Neural cell (in vitro differentiated cells): ENCODE measurements at regions not wholly inside any gene's neighbourhood (a gene's known extent, or its start where the extent isn't known, plus 50 kb on each side); places are given as distances from the start of the nearest gene placed in this dataset.

Source experiments
- H2AFZ ChIP-seq: fragments of 200-600, 300-800 bp; sonication (generic), shearing (Covaris generic); 2 replicates; pipeline ENCODE4 v1.6.0; 2014; ENCODE audit warnings: low read depth, mild to moderate bottlenecking, antibody characterized with exemption, low read length, moderate library complexity
- H3F3A ChIP-seq: fragments of 200-600 bp; shearing (Covaris generic); 2 replicates; pipeline ENCODE4 v1.6.1; 2016; ENCODE audit warnings: mild to moderate bottlenecking, moderate library complexity, mixed read lengths, antibody characterized with exemption, low read length; ENCODE audit not compliant: insufficient read depth, poor library complexity, severe bottlenecking
- H3K27ac ChIP-seq: fragments of 200-600, 300-800 bp; sonication (generic), shearing (Covaris generic); 2 replicates; pipeline ENCODE4 v1.5.1; 2014; ENCODE audit warnings: mild to moderate bottlenecking, low read length, moderate library complexity
- H3K27me3 ChIP-seq: fragments of 300-800, 200-600 bp; sonication (generic), shearing (Covaris generic); 2 replicates; pipeline ENCODE4 v1.6.0; 2014; ENCODE audit warnings: mild to moderate bottlenecking, low read depth, low read length, moderate library complexity; ENCODE audit not compliant: insufficient read depth
- H3K36me3 ChIP-seq: fragments of 300-800, 200-600 bp; sonication (generic), shearing (Covaris generic); 2 replicates; pipeline ENCODE4 v1.5.1; 2014; ENCODE audit warnings: mild to moderate bottlenecking, antibody characterized with exemption, low read length, moderate library complexity; ENCODE audit not compliant: insufficient read depth
- H3K4me2 ChIP-seq: fragments of 300-800, 200-600 bp; sonication (generic), shearing (Covaris generic); 2 replicates; pipeline ENCODE4 v1.6.0; 2014; ENCODE audit warnings: mild to moderate bottlenecking, low read length
- H3K4me3 ChIP-seq: fragments of 300-800, 200-600 bp; sonication (generic), shearing (Covaris generic); 2 replicates; pipeline ENCODE4 v1.5.1; 2014; ENCODE audit warnings: mild to moderate bottlenecking, low read length, moderate library complexity
- H3K79me2 ChIP-seq: fragments of 200-600 bp; shearing (Covaris generic); replicated peaks from 2 replicates; pipeline ENCODE4 v1.6.0; 2014; ENCODE audit warnings: mild to moderate bottlenecking, low read length, moderate library complexity; ENCODE audit not compliant: insufficient read depth
- H3K9ac ChIP-seq: fragments of 300-800, 200-600 bp; sonication (generic), shearing (Covaris generic); 2 replicates; pipeline ENCODE4 v1.6.1; 2016; ENCODE audit warnings: mild to moderate bottlenecking, low read length, mixed read lengths
- H3K9me2 ChIP-seq: fragments of 200-600 bp; shearing (Covaris generic); 2 replicates; pipeline ENCODE4 v1.6.1; 2016; ENCODE audit warnings: mild to moderate bottlenecking, low read length, mixed read lengths; ENCODE audit not compliant: insufficient read depth
- H3K9me3 ChIP-seq: fragments of 200-600, 300-800 bp; sonication (generic), shearing (Covaris generic); 2 replicates; pipeline ENCODE4 v1.6.1; 2016; ENCODE audit warnings: mild to moderate bottlenecking, mixed run types, low read length, moderate library complexity, mixed read lengths
- H4K20me1 ChIP-seq: fragments of 200-600 bp; shearing (Covaris generic); 2 replicates; pipeline ENCODE4 v1.6.1; 2016; ENCODE audit warnings: mild to moderate bottlenecking, mixed run types; ENCODE audit not compliant: insufficient read depth
- CTCF ChIP-seq: fragments of 450-650 bp; IDR thresholded peaks from 2 replicates; pipeline ENCODE4 v1.5.1; 2014; ENCODE audit warnings: antibody characterized with exemption, mild to moderate bottlenecking, moderate library complexity; ENCODE audit not compliant: poor library complexity, severe bottlenecking
- EP300 ChIP-seq: fragments of 450-650 bp; conservative IDR thresholded peaks from 2 replicates; pipeline ENCODE4 v1.6.1; 2014; ENCODE audit warnings: antibody characterized with exemption, mild to moderate bottlenecking, moderate library complexity; ENCODE audit not compliant: poor library complexity, severe bottlenecking
- EZH2 ChIP-seq: fragments of 200-600, 300-800 bp; shearing (Covaris generic), sonication (generic); IDR thresholded peaks from 2 replicates; pipeline ENCODE4 v1.6.1; 2014; ENCODE audit warnings: antibody characterized with exemption, low read length, borderline replicate concordance, mild to moderate bottlenecking; ENCODE audit not compliant: insufficient read depth, poor library complexity, severe bottlenecking
- MXI1 ChIP-seq: fragments of 450-650 bp; conservative IDR thresholded peaks from 2 replicates; pipeline ENCODE4 v1.6.1; 2014; ENCODE audit warnings: antibody characterized with exemption, mild to moderate bottlenecking; ENCODE audit not compliant: poor library complexity, severe bottlenecking
- POLR2AphosphoS5 ChIP-seq: IDR thresholded peaks from 2 replicates; pipeline ENCODE4 v1.6.1; 2012
- RAD21 ChIP-seq: fragments of 450-650 bp; conservative IDR thresholded peaks from 2 replicates; pipeline ENCODE4 v1.6.1; 2014; ENCODE audit warnings: antibody characterized with exemption, mild to moderate bottlenecking, moderate library complexity
- REST ChIP-seq: IDR thresholded peaks from 2 replicates; pipeline ENCODE4 v1.6.1; 2012; ENCODE audit warnings: borderline replicate concordance
- SMC3 ChIP-seq: fragments of 450-650 bp; conservative IDR thresholded peaks from 2 replicates; pipeline ENCODE4 v1.6.1; 2014; ENCODE audit warnings: antibody characterized with exemption, mild to moderate bottlenecking, moderate library complexity; ENCODE audit not compliant: poor library complexity
- TAF1 ChIP-seq: IDR thresholded peaks from 2 replicates; pipeline ENCODE4 v1.6.1; 2012; ENCODE audit warnings: low read depth

- Histone ChIP-seq H3K27ac (no peak overlapping the region), H3K4me2 (no peak overlapping the region), H3K27me3 (no peaks in the 10 kb centered on the region), H3K9ac (no peak overlapping the region), H3K79me2 (no peaks in the 10 kb centered on the region), H3K9me3 (no peaks in the 10 kb centered on the region), H3K4me3 (no peak overlapping the region), H3K9me2 (no peaks in the 10 kb centered on the region), H3F3A (no peaks in the 10 kb centered on the region), H2AFZ (no peak overlapping the region), H3K36me3 (no peaks in the 10 kb centered on the region), H4K20me1 (no peaks in the 10 kb centered on the region)
- TF ChIP-seq EP300, result no peak
- TF ChIP-seq REST, result no peak
- no peak for TF ChIP-seq EZH2
- TF ChIP-seq MXI1, result no peak
- TF ChIP-seq RAD21, result no peak
- no peak for TF ChIP-seq POLR2AphosphoS5
- no peak for TF ChIP-seq TAF1
- no peak for TF ChIP-seq CTCF
- TF ChIP-seq SMC3, result no peak
These were observed 210.6 kb downstream of the KDR start for GRCh38 chr4:54914781-54915180.

- no peaks in the 10 kb centered on the region for H3K27me3 ChIP-seq
- TF ChIP-seq POLR2AphosphoS5 (no peak), SMC3 (no peak), RAD21 (no peak)
- H3K4me3 ChIP-seq, result no peak overlapping the region
- no peaks in the 10 kb centered on the region for H3K36me3 ChIP-seq
- H3F3A ChIP-seq, result no peaks in the 10 kb centered on the region
- no peak overlapping the region for H3K4me2 ChIP-seq
- H3K9me3 ChIP-seq, result no peaks in the 10 kb centered on the region
- H3K9ac ChIP-seq, result no peak overlapping the region
- H4K20me1 ChIP-seq, result no peaks in the 10 kb centered on the region
- H2AFZ ChIP-seq, result no peak overlapping the region
- no peaks in the 10 kb centered on the region for H3K9me2 ChIP-seq
- H3K27ac ChIP-seq, result no peak overlapping the region
- H3K79me2 ChIP-seq, result no peaks in the 10 kb centered on the region
These were observed 211.5 kb downstream of the KDR start for GRCh38 chr4:54913751-54914526.
